ENCODE measurements at regions not wholly inside any gene's neighbourhood (a gene's known extent, or its start where the extent isn't known, plus 50 kb on each side); places are given as distances from the start of the nearest gene placed in this dataset.
A peak's percentile ranks its signal among the peaks of the same experiment; 100 is the strongest.

DNA sequence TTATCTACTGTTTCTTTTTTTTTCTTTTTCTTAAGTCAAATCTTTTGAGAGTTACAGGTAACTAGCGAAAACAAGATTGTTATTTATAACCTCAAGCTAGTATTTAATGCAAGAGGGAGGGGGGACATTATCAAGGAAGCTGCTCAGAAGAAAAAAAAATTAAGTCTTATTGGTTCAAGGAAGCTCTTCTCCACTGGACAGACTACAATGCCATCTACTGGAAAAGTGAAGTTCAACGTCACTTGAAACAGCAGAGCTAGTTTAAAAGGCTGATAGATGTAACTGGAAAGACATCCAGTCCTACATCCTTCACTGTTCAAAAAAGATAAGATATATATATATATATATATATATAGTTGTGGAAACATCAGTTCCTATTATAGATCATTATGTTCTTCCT is 418.0 kb upstream of the PSMD7 start:
- peak; percentile 7 for DNase-seq

- no peak for DNase-seq
Measured at GRCh38 chr16:73877150-73877549, 419.5 kb upstream of the PSMD7 start.

DNA sequence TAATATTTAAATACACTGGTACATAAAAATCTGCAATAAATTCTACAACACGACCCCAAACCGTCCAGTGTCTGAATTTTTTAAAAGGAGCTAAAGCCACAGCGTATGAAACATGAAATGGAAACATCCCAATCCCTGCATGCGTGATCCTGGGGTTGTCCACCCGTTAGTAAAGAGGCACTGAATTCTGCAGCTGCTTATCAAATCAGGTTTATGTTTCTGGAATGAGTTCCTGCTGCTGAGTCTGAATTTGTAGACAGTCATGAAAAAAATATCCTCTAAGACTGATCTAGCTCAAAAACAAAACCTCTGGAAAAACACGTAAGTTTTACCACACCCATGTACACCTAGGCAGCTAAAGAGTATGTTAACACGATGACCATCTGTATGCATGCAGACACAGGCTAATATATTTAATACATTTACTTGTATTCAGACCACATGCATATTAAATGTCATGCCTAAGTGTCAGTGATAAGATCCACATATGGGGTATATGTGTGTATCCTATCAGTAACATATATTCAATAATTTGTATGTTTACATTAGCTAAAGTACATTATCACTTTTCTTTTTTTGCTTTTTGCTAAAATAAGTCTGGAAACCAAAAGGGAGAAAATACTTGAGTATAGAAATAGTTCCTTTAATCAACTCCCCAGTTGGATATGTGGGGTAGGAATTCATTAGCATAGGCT is 420.5 kb upstream of the PSMD7 start:
- DNase-seq, result no peak

DNA sequence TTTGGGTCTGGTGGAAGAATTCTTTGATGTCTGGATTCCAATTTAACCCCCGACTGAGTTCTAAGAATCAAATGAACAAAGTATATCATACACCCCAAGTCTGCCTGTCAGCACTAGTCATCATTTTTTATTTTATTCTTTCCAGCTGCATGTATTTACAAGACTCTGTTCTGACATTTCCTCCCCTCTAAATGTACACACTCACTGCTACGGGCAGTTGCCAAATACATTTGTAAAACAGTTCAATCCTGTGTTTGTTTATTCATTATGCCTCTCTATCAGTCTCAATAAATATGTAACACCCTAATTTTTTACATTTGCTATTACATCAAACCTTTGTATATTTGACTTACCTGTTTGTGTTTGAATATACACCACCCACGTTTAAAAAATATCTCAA is 422.3 kb upstream of the PSMD7 start:
- no peak for DNase-seq

DNA sequence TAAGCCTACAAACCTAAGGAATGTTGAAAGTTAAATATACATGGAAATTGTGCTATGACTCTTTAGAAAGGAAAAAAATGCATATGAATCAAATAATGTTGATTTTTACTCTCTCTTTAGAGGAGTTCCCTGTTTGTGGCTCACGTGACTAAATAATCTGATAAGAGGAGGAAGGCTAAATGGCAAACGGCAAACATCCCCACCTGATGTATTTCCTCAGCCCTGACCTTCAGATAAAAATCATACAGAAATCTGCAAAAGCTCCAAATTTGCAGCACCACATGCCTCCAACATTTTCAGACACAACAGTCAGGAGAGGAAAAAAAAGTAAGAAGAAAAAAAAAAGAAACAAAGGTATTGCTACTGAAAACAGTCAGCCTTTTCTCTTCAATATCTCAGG is 423.0 kb upstream of the PSMD7 start:
- no peak for DNase-seq

GRCh38 chr16:73872856-73873255 is 423.8 kb upstream of the PSMD7 start:
- no peak for DNase-seq

DNA sequence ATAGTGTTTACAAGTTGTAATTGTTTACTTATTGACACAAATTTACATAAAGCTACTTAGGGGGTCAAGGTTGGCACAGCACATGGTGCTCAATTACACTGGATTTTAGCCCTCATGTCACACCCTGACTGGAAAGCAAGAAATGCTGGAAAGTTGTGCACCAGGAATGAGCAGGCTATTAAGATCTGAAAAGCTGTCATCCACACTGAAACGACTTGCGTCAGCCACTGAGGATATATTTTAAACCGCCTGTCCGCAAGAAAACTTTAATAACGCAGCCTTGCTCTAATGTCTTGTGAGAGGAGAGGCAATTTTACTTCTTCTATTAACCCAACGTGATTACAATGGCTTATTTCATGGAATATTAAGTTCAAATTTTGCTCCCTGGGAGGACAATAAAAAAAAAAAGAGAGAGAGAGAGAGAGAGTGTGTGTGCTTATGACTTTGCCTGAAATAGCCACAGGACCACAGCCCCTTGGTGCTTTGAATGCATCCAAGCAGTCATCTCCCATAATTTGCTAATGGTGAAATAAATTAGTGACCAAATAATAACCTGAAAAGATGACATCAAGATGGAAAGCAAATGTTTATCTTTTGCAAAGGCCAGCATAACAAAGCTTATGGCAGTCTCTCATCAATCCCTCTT is 425.4 kb upstream of the PSMD7 start:
- no peak for DNase-seq

DNA sequence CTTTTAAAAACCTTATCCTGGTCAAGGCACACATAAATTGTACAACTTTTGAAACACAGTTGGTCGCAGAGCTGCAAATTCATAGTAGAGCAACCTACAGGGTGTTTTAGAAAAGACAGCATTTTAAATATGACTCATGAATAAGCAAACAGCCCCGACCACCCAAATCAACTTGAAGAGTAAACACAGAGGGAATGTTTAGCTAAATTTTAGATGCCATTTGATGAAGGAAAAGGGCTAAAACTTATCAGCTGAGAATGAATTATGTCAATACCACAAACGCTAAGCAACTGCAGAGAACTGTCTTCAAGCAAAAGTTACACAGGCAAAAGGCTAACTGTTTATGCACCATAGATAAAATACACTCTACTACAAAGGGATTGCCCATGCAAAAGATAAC is 427.5 kb upstream of the PSMD7 start:
- DNase-seq, result no peak

DNA sequence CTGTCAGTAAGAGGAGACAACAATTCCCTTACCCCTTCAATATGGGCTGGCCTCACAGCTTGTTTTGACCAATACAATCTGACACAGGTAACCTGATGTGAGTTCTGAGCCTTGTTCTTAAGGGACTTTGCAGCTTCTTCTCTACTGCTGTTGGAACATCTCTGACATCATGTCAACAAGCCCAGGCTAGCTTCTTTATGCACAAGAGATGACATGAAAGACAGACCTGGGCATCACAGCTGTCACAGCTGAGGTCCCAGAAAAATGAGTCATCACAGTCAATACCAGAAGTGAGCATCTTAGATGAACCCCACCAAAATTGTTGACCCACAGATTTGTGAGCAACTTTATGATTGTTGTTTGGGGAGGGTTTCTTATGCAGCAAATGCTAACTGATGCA is 431.7 kb upstream of the PSMD7 start:
- DNase-seq, result no peak

DNA sequence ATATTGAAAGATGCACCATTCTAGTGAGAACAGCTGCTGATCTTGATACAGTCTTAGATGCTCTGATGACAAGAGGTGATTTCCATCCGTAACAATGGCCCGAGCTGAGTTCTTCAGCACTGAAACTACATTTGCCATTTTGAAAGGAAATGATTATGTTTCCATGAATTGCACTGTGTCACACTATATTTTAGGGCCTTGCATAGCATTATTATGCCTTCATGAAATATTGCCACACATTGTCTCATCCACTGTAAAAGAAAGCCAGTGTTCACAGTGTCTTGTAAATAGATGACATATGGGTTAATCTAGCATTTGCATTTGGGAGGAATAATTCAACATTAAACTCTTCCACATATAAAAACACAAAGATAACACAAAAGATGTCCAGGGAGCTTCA is 438.3 kb upstream of the PSMD7 start:
- DNase-seq, result no peak

- DNase-seq, result no peak
Measured at GRCh38 chr16:73853968-73854367, 442.6 kb upstream of the PSMD7 start.

DNA sequence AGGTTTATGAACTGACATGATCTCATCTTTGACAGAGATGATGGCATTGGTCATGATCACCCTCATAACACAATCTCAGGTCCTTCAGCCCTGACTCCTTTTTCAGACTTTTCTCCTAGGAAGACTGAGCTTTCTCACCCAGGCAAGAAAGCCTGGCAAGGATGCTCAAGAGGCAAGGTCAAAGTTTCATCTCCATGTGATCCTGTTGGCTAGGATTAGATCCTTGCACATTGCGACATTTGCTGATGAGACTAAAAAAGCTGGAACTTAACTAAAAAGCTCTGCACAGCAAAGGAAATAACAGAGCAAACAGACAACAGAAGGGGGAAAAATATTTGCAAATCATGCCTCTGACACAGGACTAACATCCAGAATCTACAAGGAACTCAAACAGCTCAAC is 444.1 kb upstream of the PSMD7 start:
- DNase-seq, result no peak

DNA sequence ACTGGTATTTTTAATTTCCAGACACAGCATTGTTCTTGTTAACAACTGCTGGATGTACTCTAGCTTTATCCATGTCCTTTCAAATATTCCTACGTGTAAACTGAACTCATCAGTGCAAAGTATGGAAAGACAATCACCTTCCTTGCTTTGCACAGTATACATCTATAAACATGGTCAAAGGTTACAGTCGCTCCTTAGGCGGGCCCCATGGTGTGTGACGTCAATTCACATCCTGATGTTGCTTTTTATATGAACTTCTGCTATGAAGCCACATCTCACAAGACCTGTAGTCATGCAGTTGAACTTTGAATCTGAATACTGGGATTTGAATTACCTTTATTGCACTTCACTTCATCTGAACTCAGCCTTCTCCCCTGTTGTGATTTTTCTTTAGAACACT is 447.6 kb upstream of the PSMD7 start:
- no peak for DNase-seq

DNA sequence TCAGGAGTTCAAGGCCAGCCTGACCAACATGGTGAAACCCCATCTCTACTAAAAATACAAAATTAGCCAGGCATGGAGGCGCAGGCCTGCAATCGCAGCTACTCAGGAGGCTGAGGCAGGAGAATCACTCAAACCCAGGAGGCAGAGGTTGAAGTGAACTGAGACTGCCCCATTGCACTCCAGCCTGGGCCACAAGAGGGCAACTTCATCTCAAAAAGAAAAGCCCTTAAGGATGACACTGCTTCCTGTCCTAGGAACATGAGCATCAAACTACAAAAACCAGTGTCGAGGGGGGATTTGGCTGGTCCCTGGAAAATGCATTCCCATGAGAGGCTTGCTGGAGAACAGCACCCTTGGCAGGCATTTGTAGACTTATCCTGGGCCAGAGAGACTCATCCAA is 449.5 kb upstream of the PSMD7 start:
- no peak for DNase-seq

- DNase-seq, result no peak
Measured at GRCh38 chr16:73846356-73846755, 450.3 kb upstream of the PSMD7 start.

GRCh38 chr16:73846007-73846330 is 450.6 kb upstream of the PSMD7 start:
- DNase-seq, result no peak

GRCh38 chr16:73845238-73846006 is 451.2 kb upstream of the PSMD7 start:
- DNase-seq, result no peak

DNA sequence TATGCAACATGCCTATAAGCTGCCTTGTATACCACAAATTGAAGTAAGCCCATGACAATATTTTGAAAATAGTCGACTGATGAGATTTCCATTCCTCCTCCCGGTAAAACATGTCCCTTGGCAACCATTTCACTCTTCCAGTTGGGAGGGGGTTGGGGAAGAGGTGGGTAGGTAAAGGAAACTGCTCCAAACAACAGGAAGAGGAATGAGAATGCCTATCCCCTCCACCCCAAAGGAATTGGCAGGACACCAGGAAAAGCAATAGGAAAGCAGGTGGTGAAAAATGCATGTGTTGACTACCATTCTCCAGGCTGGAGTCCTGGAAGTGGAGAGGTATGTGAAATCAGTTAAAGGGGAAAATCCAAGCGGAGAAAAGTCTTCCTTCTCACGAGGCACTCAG is 455.9 kb upstream of the PSMD7 start:
- DNase-seq, result no peak

GRCh38 chr16:73831220-73831619 is 465.4 kb upstream of the PSMD7 start:
- DNase-seq, result no peak

DNA sequence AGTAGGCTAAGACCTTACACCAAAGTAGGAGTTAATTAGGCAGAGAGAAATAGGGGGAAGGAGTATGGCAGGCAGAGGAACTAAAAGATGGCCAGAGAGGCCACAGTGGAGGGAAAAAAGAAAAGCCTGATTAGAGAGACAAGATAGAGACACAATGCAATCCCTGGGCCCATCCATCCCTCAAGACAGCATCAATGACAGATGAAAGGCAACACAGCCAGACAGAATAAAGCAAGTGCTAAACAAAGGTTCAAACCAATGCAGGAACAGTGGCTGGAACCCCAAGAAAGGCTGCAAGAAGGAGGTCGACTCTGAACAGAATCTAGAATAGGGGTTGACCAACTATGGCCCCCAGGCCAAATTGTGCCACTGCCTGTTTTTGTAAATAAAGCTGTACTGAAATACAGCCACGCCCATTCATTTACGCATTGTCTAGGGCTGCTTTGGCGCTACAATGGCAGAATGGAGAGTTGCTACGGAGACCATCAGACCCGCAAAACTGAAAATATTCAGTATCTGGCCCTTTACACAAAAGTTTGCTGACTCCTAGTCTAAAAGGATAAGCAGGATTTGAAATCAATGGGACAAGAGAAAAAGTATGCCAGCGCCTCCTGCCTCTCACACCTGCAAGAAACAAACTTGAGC is 473.3 kb upstream of the PSMD7 start:
- DNase-seq, result no peak

- DNase-seq, result no peak
Measured at GRCh38 chr16:73817526-73818324, 478.9 kb upstream of the PSMD7 start.

- DNase-seq, result no peak
Measured at GRCh38 chr16:73813527-73813926, 483.1 kb upstream of the PSMD7 start.

- DNase-seq, result no peak
Measured at GRCh38 chr16:73804456-73804855, 492.2 kb upstream of the PSMD7 start.

All from KG1 (cell line).